Inflammatory macrophage treated with lipopolysaccharide for 1 hour (primary cell): ENCODE measurements at regions not wholly inside any gene's neighbourhood (a gene's known extent, or its start where the extent isn't known, plus 50 kb on each side); places are given as distances from the start of the nearest gene placed in this dataset.

Experiments used
- DNase-seq, 2 donors: peaks; one replicate each; pipeline ENCODE4 v3.0.0-alpha.2; 2020 to 2022

GRCh38 chr18:42561521-42561920 is 554.0 kb downstream of the RIT2 start:
- DNase-seq: no peak

GRCh38 chr18:42563995-42564394 is 551.5 kb downstream of the RIT2 start:
- no peak for DNase-seq

GRCh38 chr18:42564761-42565160 is 550.7 kb downstream of the RIT2 start:
- DNase-seq: no peak

GRCh38 chr18:42568773-42569172 is 546.7 kb downstream of the RIT2 start:
- no peak for DNase-seq

- DNase-seq: no peak
Observed at GRCh38 chr18:42574871-42575270, 540.6 kb downstream of the RIT2 start.

GRCh38 chr18:42576124-42576523 is 539.4 kb downstream of the RIT2 start:
- no peak for DNase-seq

GRCh38 chr18:42578792-42579191 is 536.7 kb downstream of the RIT2 start:
- peak in 1 of 2 donors; percentile 3 for DNase-seq

- no peak for DNase-seq
Observed at GRCh38 chr18:42582266-42582665, 533.2 kb downstream of the RIT2 start.

GRCh38 chr18:42583283-42583731 is 532.2 kb downstream of the RIT2 start:
- peak in 1 of 2 donors; percentile 3 for DNase-seq

- DNase-seq: no peak
Observed at GRCh38 chr18:42586601-42587000, 528.9 kb downstream of the RIT2 start.

GRCh38 chr18:42588786-42589185 is 526.7 kb downstream of the RIT2 start:
- DNase-seq: no peak

GRCh38 chr18:42604820-42605219 is 510.7 kb downstream of the RIT2 start:
- DNase-seq: no peak

GRCh38 chr18:42606886-42607495 is 508.5 kb downstream of the RIT2 start:
- no peak for DNase-seq

- peak in 1 of 2 donors; percentile 2 for DNase-seq
Observed at GRCh38 chr18:42611134-42611533, 504.4 kb downstream of the RIT2 start.

GRCh38 chr18:42614619-42615293 is 500.7 kb downstream of the RIT2 start:
- no peak for DNase-seq

- DNase-seq: no peak
Observed at GRCh38 chr18:42617221-42617620, 498.3 kb downstream of the RIT2 start.

- DNase-seq: no peak
Observed at GRCh38 chr18:42619771-42620170, 495.7 kb downstream of the RIT2 start.

- DNase-seq: no peak
Observed at GRCh38 chr18:42620657-42621056, 494.8 kb downstream of the RIT2 start.

- no peak for DNase-seq
Observed at GRCh38 chr18:42623935-42624334, 491.6 kb downstream of the RIT2 start.

- no peak for DNase-seq
Observed at GRCh38 chr18:42632801-42633200, 482.7 kb downstream of the RIT2 start.

- no peak for DNase-seq
Observed at GRCh38 chr18:42635378-42636048, 480.0 kb downstream of the RIT2 start.

- DNase-seq: no peak
Observed at GRCh38 chr18:42636309-42636708, 479.2 kb downstream of the RIT2 start.

- DNase-seq: no peak
Observed at GRCh38 chr18:42640160-42640559, 475.3 kb downstream of the RIT2 start.

GRCh38 chr18:42641996-42642395 is 473.5 kb downstream of the RIT2 start:
- no peak for DNase-seq
